SJSA1 (cell line): ENCODE measurements at regions not wholly inside any gene's neighbourhood (a gene's known extent, or its start where the extent isn't known, plus 50 kb on each side); places are given as distances from the start of the nearest gene placed in this dataset.
"Not testable (repeated sequence)": the region's sequence is repeated elsewhere in the genome, so short reads cannot be mapped to it uniquely, and the experiment has no call there.

Experiments
- DNase-seq, 2 experiments: peaks; one replicate each; pipeline ENCODE4 v3.0.0-alpha.2; 2015 to 2020; ENCODE audit warnings: low spot score in 2 of 2, low read depth in 1 of 2
- H3K27ac ChIP-seq: fragments of 250-450 bp; sonication (Bioruptor Pico); 2 replicates; pipeline ENCODE4 v1.5.1; 2020; ENCODE audit warnings: mild to moderate bottlenecking, moderate library complexity
- H3K27me3 ChIP-seq: fragments of 250-450 bp; sonication (Bioruptor Pico); replicated peaks from 2 replicates; pipeline ENCODE4 v1.5.1; 2020; ENCODE audit warnings: mild to moderate bottlenecking, moderate library complexity
- H3K36me3 ChIP-seq: fragments of 250-450 bp; sonication (Bioruptor Pico); 2 replicates; pipeline ENCODE4 v1.5.1; 2020; ENCODE audit warnings: mild to moderate bottlenecking
- H3K4me1 ChIP-seq: fragments of 250-450 bp; sonication (Bioruptor Pico); replicated peaks from 2 replicates; pipeline ENCODE4 v1.6.1; 2021; ENCODE audit warnings: mild to moderate bottlenecking
- H3K4me3 ChIP-seq: fragments of 250-450 bp; sonication (Bioruptor Pico); 2 replicates; pipeline ENCODE4 v1.5.1; 2020; ENCODE audit warnings: mild to moderate bottlenecking
- H3K9me3 ChIP-seq: fragments of 250-450 bp; sonication (Bioruptor Pico); replicated peaks from 2 replicates; pipeline ENCODE4 v1.5.1; 2020; ENCODE audit warnings: mild to moderate bottlenecking

DNA sequence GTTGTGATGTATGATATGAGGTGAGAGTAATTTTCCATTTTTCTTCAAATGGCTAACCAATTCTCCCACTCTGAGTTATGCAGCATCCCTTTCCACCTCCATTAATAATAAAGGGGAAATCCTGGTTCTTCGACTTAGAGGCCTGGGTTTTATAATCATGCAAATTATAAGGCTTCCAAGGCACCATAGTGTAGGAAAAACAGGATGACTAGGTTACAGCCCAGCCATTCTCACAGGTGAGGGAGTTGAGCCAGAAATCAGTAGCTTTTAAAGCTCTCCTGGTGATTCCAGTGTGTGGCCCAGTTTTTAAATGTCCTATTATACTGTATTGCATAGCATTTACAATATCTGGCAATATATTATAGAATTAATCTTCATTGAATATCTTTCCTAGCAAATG lies 203.1 kb downstream of the ARHGEF9 start:
- no peaks in the 10 kb centered on the region for H3K4me1 ChIP-seq
- no peaks in the 10 kb centered on the region for H3K36me3 ChIP-seq
- H3K4me3 ChIP-seq, result no peak overlapping the region
- no peaks in the 10 kb centered on the region for H3K9me3 ChIP-seq
- no peak overlapping the region for H3K27ac ChIP-seq
- no peak for DNase-seq
- no peaks in the 10 kb centered on the region for H3K27me3 ChIP-seq

DNA sequence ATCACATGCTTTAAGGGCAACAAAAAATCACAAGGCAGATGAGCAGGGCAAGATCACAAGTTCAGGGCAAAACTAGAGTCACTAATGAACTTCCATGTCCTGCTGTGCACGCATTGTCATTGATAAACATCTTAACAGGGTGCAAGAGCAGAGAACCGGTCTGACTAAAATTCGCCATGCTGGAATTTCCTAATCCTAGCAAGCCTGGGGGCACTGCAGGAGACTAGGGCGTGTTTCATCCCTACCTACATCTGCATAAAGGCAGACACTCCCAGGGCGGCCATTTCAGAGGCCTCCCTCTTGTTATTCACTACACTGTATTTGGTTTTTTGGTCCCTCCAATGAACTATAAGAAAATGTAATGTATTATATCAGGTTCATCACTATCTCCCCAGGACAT lies 203.6 kb downstream of the ARHGEF9 start:
- no peak overlapping the region for H3K4me3 ChIP-seq
- H3K27ac ChIP-seq, result no peak overlapping the region
- no peaks in the 10 kb centered on the region for H3K36me3 ChIP-seq
- no peaks in the 10 kb centered on the region for H3K4me1 ChIP-seq
- no peaks in the 10 kb centered on the region for H3K9me3 ChIP-seq
- H3K27me3 ChIP-seq, result no peaks in the 10 kb centered on the region
- no peak for DNase-seq

DNA sequence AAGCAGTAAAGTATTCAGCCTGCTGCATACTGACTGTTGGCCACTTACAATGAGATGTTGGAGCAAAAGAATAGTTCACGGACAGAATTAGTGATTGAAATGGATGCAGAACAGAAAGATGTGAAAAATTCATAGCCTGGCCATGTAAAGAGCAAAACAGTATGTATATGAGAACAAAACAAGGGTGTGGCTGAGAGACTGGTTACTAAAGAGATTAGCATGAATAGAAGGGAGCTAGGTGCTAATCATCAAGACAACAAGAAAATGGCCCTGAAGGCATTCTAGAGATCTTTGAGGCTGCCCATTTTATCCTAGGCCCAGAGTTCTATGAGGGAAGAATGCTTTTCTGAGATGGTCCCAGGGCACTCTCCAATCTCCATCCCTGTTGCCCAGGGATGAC lies 208.5 kb downstream of the ARHGEF9 start:
- H3K9me3 ChIP-seq, result no peaks in the 10 kb centered on the region
- no peaks in the 10 kb centered on the region for H3K27me3 ChIP-seq
- DNase-seq, result no peak
- no peak overlapping the region for H3K4me3 ChIP-seq
- H3K4me1 ChIP-seq, result no peaks in the 10 kb centered on the region
- H3K36me3 ChIP-seq, result no peaks in the 10 kb centered on the region
- H3K27ac ChIP-seq, result no peak overlapping the region

DNA sequence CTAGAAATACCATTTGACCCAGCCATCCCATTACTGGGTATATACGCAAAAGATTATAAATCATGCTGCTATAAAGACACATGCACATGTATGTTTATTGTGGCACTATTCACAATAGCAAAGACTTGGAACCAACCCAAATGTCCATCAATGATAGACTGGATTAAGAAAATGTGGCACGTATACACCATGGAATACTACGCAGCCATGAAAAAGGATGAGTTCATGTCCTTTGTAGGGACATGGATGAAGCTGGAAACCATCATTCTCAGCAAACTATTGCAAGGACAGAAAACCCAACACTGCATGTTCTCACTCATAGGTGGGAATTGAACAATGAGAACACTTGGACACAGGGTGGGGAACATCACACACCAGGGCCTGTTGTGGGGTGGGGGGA lies 209.3 kb downstream of the ARHGEF9 start:
- H3K27me3 ChIP-seq, H3K4me3 ChIP-seq, H3K9me3 ChIP-seq, H3K36me3 ChIP-seq, DNase-seq, H3K27ac ChIP-seq, H3K4me1 ChIP-seq: not testable (repeated sequence)

DNA sequence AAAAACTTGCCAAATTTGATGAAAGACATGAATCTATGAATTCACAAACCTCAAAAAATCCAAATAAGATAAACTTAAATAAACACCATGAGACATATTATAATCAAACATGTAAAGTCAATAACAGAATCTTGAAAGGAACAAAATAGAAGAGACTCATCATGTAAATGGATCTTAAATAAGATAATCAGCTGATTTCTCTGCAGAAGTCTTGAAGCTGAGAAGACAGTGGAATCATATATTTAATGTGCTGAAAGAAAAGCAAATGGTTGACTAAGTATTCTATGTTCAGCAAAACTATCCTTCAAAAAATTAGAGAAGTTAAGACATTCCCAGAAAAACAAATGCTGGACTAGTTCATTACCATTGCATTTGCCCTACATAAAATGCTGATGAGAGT lies 215.7 kb upstream of the SPIN4 start:
- DNase-seq, result no peak
- no peaks in the 10 kb centered on the region for H3K9me3 ChIP-seq
- no peak overlapping the region for H3K27ac ChIP-seq
- no peaks in the 10 kb centered on the region for H3K4me1 ChIP-seq
- no peaks in the 10 kb centered on the region for H3K36me3 ChIP-seq
- no peak overlapping the region for H3K4me3 ChIP-seq
- no peaks in the 10 kb centered on the region for H3K27me3 ChIP-seq

DNA sequence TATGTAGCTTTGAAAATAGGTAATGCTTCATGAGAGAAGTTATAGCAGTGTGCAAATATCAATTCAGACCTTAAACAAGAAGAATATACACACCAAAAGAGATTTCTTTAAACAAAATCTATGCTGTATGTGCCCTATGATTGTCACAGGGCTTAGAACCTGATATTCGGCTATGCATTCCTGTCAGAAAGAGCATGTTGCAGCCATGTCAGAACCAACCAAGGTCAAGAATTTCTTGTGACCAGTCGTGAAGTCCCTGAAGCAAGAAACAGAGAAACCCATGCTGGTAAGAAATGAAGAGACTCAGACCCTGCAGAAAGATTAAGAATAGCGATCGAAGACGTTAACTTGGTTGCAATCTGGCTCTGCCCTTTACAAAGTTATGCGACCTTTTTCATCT lies 210.3 kb upstream of the SPIN4 start:
- Histone ChIP-seq H3K27ac (0 out of 2 replicates have a peak overlapping the region, but pooled peaks have one; percentile 51), H3K36me3 (no peaks in the 10 kb centered on the region), H3K4me3 (peak overlapping the region; percentile 59), H3K27me3 (no peaks in the 10 kb centered on the region), H3K9me3 (no peaks in the 10 kb centered on the region), H3K4me1 (no peaks in the 10 kb centered on the region)
- DNase-seq, result peak in 1 of 2 experiments; percentile 5

DNA sequence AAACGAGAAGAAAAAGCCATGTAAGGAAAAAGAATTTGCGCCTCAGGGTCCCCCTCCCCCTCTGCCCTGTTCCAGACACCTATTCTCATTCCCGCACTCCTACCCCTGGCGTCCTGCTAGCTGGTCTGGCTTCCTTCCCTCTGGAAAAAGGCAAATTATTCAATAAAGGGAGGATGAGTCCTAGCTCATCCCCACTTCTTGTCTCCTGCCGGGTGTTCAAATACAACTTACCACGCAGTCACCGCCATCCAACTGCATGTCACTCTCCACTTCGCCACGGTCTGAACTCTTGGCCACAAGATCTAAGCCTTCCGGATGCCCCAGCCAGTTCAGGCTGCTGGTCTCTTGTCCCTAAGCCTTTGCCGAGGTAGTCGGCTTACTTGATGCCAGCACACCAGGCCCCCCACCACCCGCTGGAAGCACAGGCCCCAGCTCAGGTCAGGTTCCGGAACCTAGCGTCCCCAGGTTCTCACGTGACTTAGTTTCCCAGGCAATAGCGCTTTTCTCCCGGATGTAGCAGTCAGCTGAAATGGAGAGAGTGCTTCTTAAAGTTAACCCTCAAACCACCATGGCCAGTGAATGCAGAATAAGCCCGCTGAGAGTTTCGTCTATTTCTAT lies 209.6 kb upstream of the SPIN4 start:
- H3K36me3 ChIP-seq, result no peaks in the 10 kb centered on the region
- DNase-seq, result peak; percentile 48 to 55
- H3K9me3 ChIP-seq, result no peaks in the 10 kb centered on the region
- H3K4me3 ChIP-seq, result peak overlapping the region; percentile 59
- no peaks in the 10 kb centered on the region for H3K4me1 ChIP-seq
- H3K27ac ChIP-seq, result peak overlapping the region; percentile 51
- H3K27me3 ChIP-seq, result no peaks in the 10 kb centered on the region

DNA sequence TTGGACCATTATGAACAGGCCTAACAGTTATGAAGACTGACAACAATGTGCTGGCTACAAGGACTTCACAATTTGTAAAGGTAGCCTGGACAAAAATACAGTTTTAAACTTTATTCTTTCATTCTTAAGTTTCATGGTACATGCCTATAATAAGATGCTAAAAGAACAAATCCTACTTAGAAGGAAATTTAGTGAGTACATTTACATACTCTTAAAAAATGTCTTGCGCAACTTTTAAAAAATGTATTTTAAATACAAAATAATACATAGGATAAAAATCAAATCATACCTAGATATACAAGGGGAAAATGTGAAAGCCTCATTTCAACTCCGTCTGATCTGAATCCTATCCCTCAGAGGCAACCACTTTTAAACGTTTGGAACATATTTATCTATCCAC lies 200.7 kb upstream of the SPIN4 start:
- Histone ChIP-seq H3K27ac (no peak overlapping the region), H3K27me3 (no peaks in the 10 kb centered on the region), H3K4me1 (no peaks in the 10 kb centered on the region), H3K36me3 (no peaks in the 10 kb centered on the region), H3K4me3 (no peak overlapping the region), H3K9me3 (no peaks in the 10 kb centered on the region)
- DNase-seq, result no peak

DNA sequence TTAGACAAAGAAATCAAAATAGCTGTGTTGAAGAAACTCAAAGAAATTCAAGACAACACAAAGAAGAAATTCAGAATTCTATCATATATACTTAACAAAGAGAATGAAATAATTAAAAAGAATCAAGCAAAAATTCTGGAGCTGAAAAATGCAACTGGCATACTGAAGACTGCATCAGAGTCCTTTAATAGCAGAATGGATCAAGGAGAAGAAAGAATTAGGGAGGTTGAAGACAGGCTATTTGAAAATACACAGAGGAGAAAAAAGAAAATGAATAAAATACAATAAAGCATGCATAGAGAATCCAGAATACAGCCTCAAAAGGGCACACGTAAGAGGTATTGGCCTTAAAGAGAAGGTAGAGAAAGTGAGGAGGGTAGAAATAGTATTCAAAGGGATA lies 179.5 kb upstream of the SPIN4 start:
- Histone ChIP-seq H3K9me3 (no peaks in the 10 kb centered on the region), H3K36me3 (no peaks in the 10 kb centered on the region), H3K27me3 (no peaks in the 10 kb centered on the region), H3K4me3 (no peak overlapping the region), H3K27ac (no peak overlapping the region), H3K4me1 (no peaks in the 10 kb centered on the region)
- DNase-seq, result no peak

DNA sequence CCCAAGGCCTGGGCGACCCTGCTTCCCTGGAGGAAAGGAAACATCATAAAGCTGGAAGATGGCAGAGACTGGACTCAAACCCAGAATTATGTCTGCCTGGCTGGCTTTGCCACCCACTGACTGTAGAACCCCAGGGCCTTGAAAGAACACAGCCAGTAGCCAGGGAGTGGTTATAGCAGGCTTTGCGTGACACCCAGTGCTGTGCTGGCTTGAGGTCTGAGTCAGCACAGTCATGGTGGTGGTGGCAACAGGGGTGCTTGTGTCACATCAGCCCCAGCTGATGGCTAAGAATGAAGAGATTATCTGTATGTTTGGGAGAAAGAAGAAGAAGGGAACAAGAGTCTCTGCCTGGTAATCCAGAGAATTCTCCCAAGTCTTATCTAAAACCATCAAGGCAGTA lies 178.8 kb upstream of the SPIN4 start:
- Histone ChIP-seq H3K4me3 (no peak overlapping the region), H3K27me3 (no peaks in the 10 kb centered on the region), H3K4me1 (no peaks in the 10 kb centered on the region), H3K27ac (no peak overlapping the region), H3K9me3 (no peaks in the 10 kb centered on the region), H3K36me3 (no peaks in the 10 kb centered on the region)
- DNase-seq, result no peak

DNA sequence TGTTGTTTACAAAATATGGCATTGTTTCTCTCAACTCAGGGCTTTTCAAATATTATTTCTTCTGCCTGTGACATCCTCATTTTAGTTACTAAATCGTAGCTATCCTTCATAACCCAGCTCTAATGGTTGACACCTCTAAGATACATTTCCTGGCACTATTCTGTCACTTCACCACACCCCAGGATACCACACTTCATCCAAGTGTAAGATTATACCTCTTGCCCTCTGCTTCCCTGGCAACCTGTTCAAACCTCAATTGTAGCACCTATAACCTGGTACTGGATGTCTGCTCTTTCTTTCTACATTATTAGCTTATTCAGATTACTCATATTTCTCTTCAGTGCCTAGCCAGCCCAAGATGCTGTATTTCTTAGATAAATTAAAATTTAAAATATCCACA lies 175.7 kb upstream of the SPIN4 start:
- Histone ChIP-seq H3K4me3 (no peak overlapping the region), H3K9me3 (no peaks in the 10 kb centered on the region), H3K27ac (no peak overlapping the region), H3K4me1 (no peaks in the 10 kb centered on the region), H3K36me3 (no peaks in the 10 kb centered on the region), H3K27me3 (no peaks in the 10 kb centered on the region)
- DNase-seq, result no peak

DNA sequence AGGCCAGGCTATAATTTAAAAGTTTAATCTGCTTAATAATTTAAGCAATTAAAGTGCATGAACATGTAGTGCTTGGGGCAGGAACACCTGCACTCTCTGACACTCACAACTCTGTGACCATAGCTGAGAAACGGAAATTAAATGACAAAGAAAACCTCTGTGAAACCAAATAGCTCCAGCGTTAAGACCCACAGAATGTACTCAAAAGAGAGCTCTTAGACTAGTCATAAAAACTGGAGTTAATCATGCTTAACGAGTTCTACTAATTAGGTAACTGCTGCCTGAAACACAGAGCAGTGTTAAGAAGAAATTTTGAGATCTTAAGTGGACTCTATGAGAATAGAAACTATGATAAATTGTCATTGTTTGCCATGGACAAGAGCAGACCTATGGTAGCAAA lies 174.4 kb upstream of the SPIN4 start:
- H3K27ac ChIP-seq, result no peak overlapping the region
- H3K9me3 ChIP-seq, result no peaks in the 10 kb centered on the region
- H3K4me1 ChIP-seq, result no peaks in the 10 kb centered on the region
- H3K36me3 ChIP-seq, result no peaks in the 10 kb centered on the region
- no peak for DNase-seq
- H3K27me3 ChIP-seq, result no peaks in the 10 kb centered on the region
- no peak overlapping the region for H3K4me3 ChIP-seq

DNA sequence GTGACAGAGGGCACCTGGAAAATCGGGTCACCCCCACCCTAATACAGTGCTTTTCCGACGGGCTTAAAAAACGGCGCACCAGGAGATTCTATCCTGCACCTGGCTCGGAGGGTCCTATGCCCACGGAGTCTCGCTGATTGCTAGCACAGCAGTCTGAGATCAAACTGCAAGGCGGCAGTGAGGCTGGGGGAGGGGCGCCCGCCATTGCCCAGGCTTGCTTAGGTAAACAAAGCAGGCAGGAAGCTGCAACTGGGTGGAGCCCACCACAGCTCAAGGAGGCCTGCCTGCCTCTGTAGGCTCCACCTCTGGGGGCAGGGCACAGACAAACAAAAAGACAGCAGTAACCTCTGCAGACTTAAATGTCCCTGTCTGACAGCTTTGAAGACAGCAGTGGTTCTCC lies 168.2 kb upstream of the SPIN4 start:
- H3K27me3 ChIP-seq, H3K36me3 ChIP-seq, H3K4me1 ChIP-seq, H3K4me3 ChIP-seq, H3K27ac ChIP-seq, DNase-seq, H3K9me3 ChIP-seq: not testable (repeated sequence)

DNA sequence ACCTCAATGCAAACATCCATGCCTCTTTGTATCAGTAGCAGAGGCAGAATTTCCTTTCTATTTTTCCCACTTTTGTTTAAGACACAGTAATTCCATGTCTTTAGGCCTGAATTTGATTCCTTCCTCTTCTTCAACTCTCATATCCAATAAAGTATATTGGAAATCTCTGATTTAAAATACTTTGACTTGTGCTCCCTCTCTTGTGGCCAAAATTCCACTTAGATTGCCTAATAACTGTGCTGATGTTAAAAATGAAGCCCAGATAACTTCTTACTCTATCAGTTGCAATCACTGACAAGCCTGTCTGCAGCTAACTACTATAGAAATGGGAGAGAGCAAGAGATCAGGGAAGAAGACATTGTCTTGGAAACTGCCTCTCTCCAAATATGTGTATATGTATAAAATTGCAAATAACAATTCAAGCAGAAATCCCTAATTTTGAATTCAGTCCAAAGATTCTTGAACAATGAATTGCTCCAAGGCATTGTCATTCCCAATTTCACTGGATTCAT lies 163.5 kb upstream of the SPIN4 start:
- Histone ChIP-seq H3K36me3 (no peaks in the 10 kb centered on the region), H3K9me3 (no peaks in the 10 kb centered on the region), H3K27ac (peak overlapping the region; percentile 37), H3K27me3 (no peaks in the 10 kb centered on the region), H3K4me1 (peaks cover 12% of the 10 kb centered on the region), H3K4me3 (no peak overlapping the region)
- DNase-seq, result no peak
